ENCODE measurements at regions not wholly inside any gene's neighbourhood (a gene's known extent, or its start where the extent isn't known, plus 50 kb on each side); places are given as distances from the start of the nearest gene placed in this dataset.

- H3K79me2 ChIP-seq (ENCODE audit: control insufficient read depth, insufficient read depth, low read length) = no peaks in the 10 kb centered on the region
- H2AFZ ChIP-seq (ENCODE audit: low read length) = no peak overlapping the region
These were observed 64.0 kb upstream of the ARHGAP5 start for GRCh38 chr14:32013083-32013482.

GRCh38 chr14:32014057-32014456 lies 63.0 kb upstream of the ARHGAP5 start:
- Histone ChIP-seq H3K4me3 (replicated peaks in 1 of 4; ENCODE audit: control extremely low read depth in 1 of 4, insufficient read depth in 1 of 4, low read depth in 3 of 4, low read length in 4 of 4) (no peak overlapping the region), H3K9ac (ENCODE audit: insufficient read depth, low read length) (no peak overlapping the region), H3K4me1 (ENCODE audit: control insufficient read depth, extremely low read depth, insufficient read depth, low read length) (peaks cover 3% of the 10 kb centered on the region), H3K9me3 (ENCODE audit: control insufficient read depth, insufficient read depth, low read depth, low read length) (no peaks in the 10 kb centered on the region), H3K27me3 (ENCODE audit: control insufficient read depth, insufficient read depth, low read length) (no peaks in the 10 kb centered on the region), H2AFZ (ENCODE audit: low read length) (no peak overlapping the region), H3K4me2 (ENCODE audit: extremely low read depth, insufficient read depth, low read length) (no peak overlapping the region), H3K79me2 (ENCODE audit: control insufficient read depth, insufficient read depth, low read length) (no peaks in the 10 kb centered on the region), H3K27ac (ENCODE audit: insufficient read depth, low read length) (no peak overlapping the region), H4K20me1 (ENCODE audit: control insufficient read depth, extremely low read depth, insufficient read depth, low read length) (no peaks in the 10 kb centered on the region), H3K36me3 (ENCODE audit: control insufficient read depth, insufficient read depth, low read length) (no peaks in the 10 kb centered on the region)
- TF ChIP-seq CTCF (conservative IDR thresholded peaks at IDR 0.05 in 1 of 2, IDR thresholded peaks at IDR 0.05 in 1 of 2; ENCODE audit: low read depth in 1 of 2, low read length in 2 of 2) (no peak), EZH2 (IDR thresholded peaks at IDR 0.05; ENCODE audit: low read length, missing control alignments) (no peak)
- no peak for DNase-seq (ENCODE audit: low read depth in 2 of 2)

More at GRCh38 chr14:32013083-32013482, 64.0 kb upstream of the ARHGAP5 start:
- Histone ChIP-seq H3K27ac (ENCODE audit: insufficient read depth, low read length) (no peak overlapping the region), H3K27me3 (ENCODE audit: control insufficient read depth, insufficient read depth, low read length) (no peaks in the 10 kb centered on the region), H3K36me3 (ENCODE audit: control insufficient read depth, insufficient read depth, low read length) (no peaks in the 10 kb centered on the region), H3K4me2 (ENCODE audit: extremely low read depth, insufficient read depth, low read length) (no peak overlapping the region), H4K20me1 (ENCODE audit: control insufficient read depth, extremely low read depth, insufficient read depth, low read length) (no peaks in the 10 kb centered on the region), H3K9me3 (ENCODE audit: control insufficient read depth, insufficient read depth, low read depth, low read length) (no peaks in the 10 kb centered on the region), H3K9ac (ENCODE audit: insufficient read depth, low read length) (no peak overlapping the region), H3K4me1 (ENCODE audit: control insufficient read depth, extremely low read depth, insufficient read depth, low read length) (peaks cover 3% of the 10 kb centered on the region), H3K4me3 (replicated peaks in 1 of 4; ENCODE audit: control extremely low read depth in 1 of 4, insufficient read depth in 1 of 4, low read depth in 3 of 4, low read length in 4 of 4) (no peak overlapping the region)
- no peak for TF ChIP-seq EZH2 (IDR thresholded peaks at IDR 0.05; ENCODE audit: low read length, missing control alignments)
- TF ChIP-seq CTCF (conservative IDR thresholded peaks at IDR 0.05 in 1 of 2, IDR thresholded peaks at IDR 0.05 in 1 of 2; ENCODE audit: low read depth in 1 of 2, low read length in 2 of 2) = no peak
- no peak for DNase-seq (ENCODE audit: low read depth in 2 of 2)

- Histone ChIP-seq H3K36me3 (ENCODE audit: control insufficient read depth, insufficient read depth, low read length) (no peaks in the 10 kb centered on the region), H3K27ac (ENCODE audit: insufficient read depth, low read length) (no peak overlapping the region), H3K4me1 (ENCODE audit: control insufficient read depth, extremely low read depth, insufficient read depth, low read length) (peaks cover 3% of the 10 kb centered on the region), H3K79me2 (ENCODE audit: control insufficient read depth, insufficient read depth, low read length) (no peaks in the 10 kb centered on the region), H3K9ac (ENCODE audit: insufficient read depth, low read length) (no peak overlapping the region), H3K4me3 (replicated peaks in 1 of 4; ENCODE audit: control extremely low read depth in 1 of 4, insufficient read depth in 1 of 4, low read depth in 3 of 4, low read length in 4 of 4) (no peak overlapping the region), H2AFZ (ENCODE audit: low read length) (no peak overlapping the region), H3K27me3 (ENCODE audit: control insufficient read depth, insufficient read depth, low read length) (no peaks in the 10 kb centered on the region), H4K20me1 (ENCODE audit: control insufficient read depth, extremely low read depth, insufficient read depth, low read length) (no peaks in the 10 kb centered on the region), H3K4me2 (ENCODE audit: extremely low read depth, insufficient read depth, low read length) (no peak overlapping the region), H3K9me3 (ENCODE audit: control insufficient read depth, insufficient read depth, low read depth, low read length) (no peaks in the 10 kb centered on the region)
- no peak for TF ChIP-seq EZH2 (IDR thresholded peaks at IDR 0.05; ENCODE audit: low read length, missing control alignments)
- TF ChIP-seq CTCF (conservative IDR thresholded peaks at IDR 0.05 in 1 of 2, IDR thresholded peaks at IDR 0.05 in 1 of 2; ENCODE audit: low read depth in 1 of 2, low read length in 2 of 2) = no peak
- DNase-seq (ENCODE audit: low read depth in 2 of 2) = no peak
These were observed 62.6 kb upstream of the ARHGAP5 start for GRCh38 chr14:32014498-32014897.

All from fibroblast of lung (primary cell).